ENCODE measurements at regions not wholly inside any gene's neighbourhood (a gene's known extent, or its start where the extent isn't known, plus 50 kb on each side); places are given as distances from the start of the nearest gene placed in this dataset.

GRCh38 chr2:40957508-40957907 lies 505.6 kb upstream of the SLC8A1 start:
- TF ChIP-seq, protein P1, sequence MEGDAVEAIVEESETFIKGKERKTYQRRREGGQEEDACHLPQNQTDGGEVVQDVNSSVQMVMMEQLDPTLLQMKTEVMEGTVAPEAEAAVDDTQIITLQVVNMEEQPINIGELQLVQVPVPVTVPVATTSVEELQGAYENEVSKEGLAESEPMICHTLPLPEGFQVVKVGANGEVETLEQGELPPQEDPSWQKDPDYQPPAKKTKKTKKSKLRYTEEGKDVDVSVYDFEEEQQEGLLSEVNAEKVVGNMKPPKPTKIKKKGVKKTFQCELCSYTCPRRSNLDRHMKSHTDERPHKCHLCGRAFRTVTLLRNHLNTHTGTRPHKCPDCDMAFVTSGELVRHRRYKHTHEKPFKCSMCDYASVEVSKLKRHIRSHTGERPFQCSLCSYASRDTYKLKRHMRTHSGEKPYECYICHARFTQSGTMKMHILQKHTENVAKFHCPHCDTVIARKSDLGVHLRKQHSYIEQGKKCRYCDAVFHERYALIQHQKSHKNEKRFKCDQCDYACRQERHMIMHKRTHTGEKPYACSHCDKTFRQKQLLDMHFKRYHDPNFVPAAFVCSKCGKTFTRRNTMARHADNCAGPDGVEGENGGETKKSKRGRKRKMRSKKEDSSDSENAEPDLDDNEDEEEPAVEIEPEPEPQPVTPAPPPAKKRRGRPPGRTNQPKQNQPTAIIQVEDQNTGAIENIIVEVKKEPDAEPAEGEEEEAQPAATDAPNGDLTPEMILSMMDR (IDR thresholded peaks at IDR 0.05): no peak
- TF ChIP-seq POLR2A (IDR thresholded peaks at IDR 0.05): no peak

Measured in uterus (tissue), 2 donors.